HFF-Myc (cell line): ENCODE measurements at regions not wholly inside any gene's neighbourhood (a gene's known extent, or its start where the extent isn't known, plus 50 kb on each side); places are given as distances from the start of the nearest gene placed in this dataset.
"Not testable (repeated sequence)": the region's sequence is repeated elsewhere in the genome, so short reads cannot be mapped to it uniquely, and the experiment has no call there.

Experiments used
- DNase-seq: peaks from one replicate; pipeline ENCODE4 v3.0.0-alpha.2; 2011; ENCODE audit warnings: low read depth; ENCODE audit errors: extremely low read depth
- H3K4me3 ChIP-seq: replicated peaks from 2 replicates; pipeline ENCODE4 v1.5.1; 2011; ENCODE audit warnings: low read depth, mild to moderate bottlenecking, control low read depth, low read length
- CTCF ChIP-seq: IDR thresholded peaks from 2 replicates; pipeline ENCODE4 v1.5.1; 2012; ENCODE audit warnings: mild to moderate bottlenecking, low read depth, low read length, control low read depth; ENCODE audit errors: missing control alignments

- H3K4me3 ChIP-seq: no peak overlapping the region
- DNase-seq: no peak
- TF ChIP-seq CTCF: no peak
Observed at GRCh38 chr5:29148581-29148980, 2044.9 kb upstream of the CDH6 start.

- H3K4me3 ChIP-seq: no peak overlapping the region
- TF ChIP-seq CTCF: no peak
- no peak for DNase-seq
Observed at GRCh38 chr5:29148073-29148472, 2045.4 kb upstream of the CDH6 start.

GRCh38 chr5:29143266-29143665, 2050.2 kb upstream of the CDH6 start:
- no peak overlapping the region for H3K4me3 ChIP-seq
- no peak for DNase-seq
- TF ChIP-seq CTCF: no peak

GRCh38 chr5:29134418-29134817, 2059.1 kb upstream of the CDH6 start:
- no peak for DNase-seq
- no peak overlapping the region for H3K4me3 ChIP-seq
- TF ChIP-seq CTCF: no peak

- TF ChIP-seq CTCF: no peak
- no peak for DNase-seq
- H3K4me3 ChIP-seq: no peak overlapping the region
Observed at GRCh38 chr5:29131285-29131684, 2062.2 kb upstream of the CDH6 start.

GRCh38 chr5:29130786-29131185, 2062.7 kb upstream of the CDH6 start:
- DNase-seq: no peak
- H3K4me3 ChIP-seq: no peak overlapping the region
- TF ChIP-seq CTCF: no peak

- not testable (repeated sequence) for DNase-seq, H3K4me3 ChIP-seq
Observed at GRCh38 chr5:29127524-29128156, 2065.8 kb upstream of the CDH6 start.

GRCh38 chr5:29126462-29126861, 2067.0 kb upstream of the CDH6 start:
- H3K4me3 ChIP-seq, DNase-seq: not testable (repeated sequence)
